Inflammatory macrophage (primary cell): ENCODE measurements at regions not wholly inside any gene's neighbourhood (a gene's known extent, or its start where the extent isn't known, plus 50 kb on each side); places are given as distances from the start of the nearest gene placed in this dataset.

ENCODE experiments used
- DNase-seq, 2 donors: peaks; one replicate each; pipeline ENCODE4 v3.0.0-alpha.2; 2020 to 2022

GRCh38 chr3:164550857-164551256 lies 527.4 kb downstream of the SI start:
- no peak for DNase-seq

GRCh38 chr3:164539215-164539614 lies 539.1 kb downstream of the SI start:
- DNase-seq = no peak

GRCh38 chr3:164537485-164537884 lies 540.8 kb downstream of the SI start:
- no peak for DNase-seq

- no peak for DNase-seq
Measured at GRCh38 chr3:164533275-164533674, 545.0 kb downstream of the SI start.

GRCh38 chr3:164526250-164526649 lies 552.0 kb downstream of the SI start:
- no peak for DNase-seq

GRCh38 chr3:164524201-164524600 lies 554.1 kb downstream of the SI start:
- DNase-seq = no peak

- no peak for DNase-seq
Measured at GRCh38 chr3:164522073-164522763, 556.1 kb downstream of the SI start.

- no peak for DNase-seq
Measured at GRCh38 chr3:164521644-164522043, 556.7 kb downstream of the SI start.

GRCh38 chr3:164521139-164521538 lies 557.2 kb downstream of the SI start:
- DNase-seq = no peak

GRCh38 chr3:164515256-164515655 lies 563.0 kb downstream of the SI start:
- DNase-seq = no peak

GRCh38 chr3:164514576-164514975 lies 563.7 kb downstream of the SI start:
- no peak for DNase-seq

- no peak for DNase-seq
Measured at GRCh38 chr3:164507886-164508285, 570.4 kb downstream of the SI start.

- DNase-seq = no peak
Measured at GRCh38 chr3:164498917-164499316, 579.4 kb downstream of the SI start.

GRCh38 chr3:164488893-164489292 lies 589.4 kb downstream of the SI start:
- no peak for DNase-seq

GRCh38 chr3:164486150-164486549 lies 592.1 kb downstream of the SI start:
- DNase-seq = no peak

GRCh38 chr3:164479978-164480377 lies 598.3 kb downstream of the SI start:
- DNase-seq = no peak

GRCh38 chr3:164479406-164479805 lies 598.9 kb downstream of the SI start:
- DNase-seq = no peak

- DNase-seq = no peak
Measured at GRCh38 chr3:164478323-164478722, 600.0 kb downstream of the SI start.

- no peak for DNase-seq
Measured at GRCh38 chr3:164477403-164477802, 600.9 kb downstream of the SI start.

- DNase-seq = no peak
Measured at GRCh38 chr3:164476631-164477030, 601.7 kb downstream of the SI start.

- DNase-seq = no peak
Measured at GRCh38 chr3:164470471-164470870, 607.8 kb downstream of the SI start.

GRCh38 chr3:164468055-164468454 lies 610.2 kb downstream of the SI start:
- DNase-seq = no peak

GRCh38 chr3:164467007-164467406 lies 611.3 kb downstream of the SI start:
- no peak for DNase-seq

GRCh38 chr3:164465172-164465571 lies 613.1 kb downstream of the SI start:
- no peak for DNase-seq

GRCh38 chr3:164460851-164461250 lies 617.4 kb downstream of the SI start:
- no peak for DNase-seq
